ENCODE measurements at regions not wholly inside any gene's neighbourhood (a gene's known extent, or its start where the extent isn't known, plus 50 kb on each side); places are given as distances from the start of the nearest gene placed in this dataset.

- no peak overlapping the region for H3K27ac Mint-ChIP-seq
- H3K36me3 Mint-ChIP-seq (ENCODE audit: low read depth): peaks cover 6% of the 10 kb centered on the region
- H3K4me1 Mint-ChIP-seq (ENCODE audit: low read depth): peaks cover 14% of the 10 kb centered on the region
- H3K4me3 Mint-ChIP-seq: no peak overlapping the region
- H3K27me3 Mint-ChIP-seq (ENCODE audit: low read depth): peaks cover 10% of the 10 kb centered on the region
- H3K9me3 Mint-ChIP-seq: no peaks in the 10 kb centered on the region
These were observed 395.6 kb downstream of the MCTP2 start for GRCh38 chr15:94626949-94627348.

- no peaks in the 10 kb centered on the region for H3K9me3 Mint-ChIP-seq
- peaks cover 38% of the 10 kb centered on the region for H3K4me1 Mint-ChIP-seq (ENCODE audit: low read depth)
- H3K4me3 Mint-ChIP-seq: peak overlapping the region; percentile 47
- H3K36me3 Mint-ChIP-seq (ENCODE audit: low read depth): peaks cover 12% of the 10 kb centered on the region
- peaks cover 38% of the 10 kb centered on the region for H3K27me3 Mint-ChIP-seq (ENCODE audit: low read depth)
- peak overlapping the region; percentile 58 for H3K27ac Mint-ChIP-seq
These were observed 400.2 kb downstream of the MCTP2 start for GRCh38 chr15:94631608-94632007.

DNA sequence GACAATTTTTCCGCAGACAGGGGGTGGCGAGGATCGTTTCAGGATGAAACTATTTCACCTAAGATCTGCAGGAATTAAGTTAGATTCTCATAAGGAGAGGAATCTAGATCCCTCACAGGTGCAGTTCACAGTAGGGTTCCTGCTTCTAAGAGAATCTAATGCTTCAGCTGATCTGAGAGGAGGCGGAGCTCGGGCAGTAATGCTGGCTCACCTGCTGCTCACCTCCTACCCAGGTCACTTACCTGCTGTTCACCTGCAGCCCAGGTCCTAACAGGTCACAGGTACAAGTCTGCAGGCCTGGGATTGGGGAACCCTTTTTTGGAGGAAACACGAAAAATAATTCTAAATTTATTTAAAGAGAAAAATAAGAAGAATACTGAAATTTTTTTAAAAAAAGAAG is 406.8 kb downstream of the MCTP2 start:
- peaks cover 13% of the 10 kb centered on the region for H3K4me1 Mint-ChIP-seq (ENCODE audit: low read depth)
- no peak overlapping the region for H3K4me3 Mint-ChIP-seq
- H3K27ac Mint-ChIP-seq: no peak overlapping the region
- H3K9me3 Mint-ChIP-seq: no peaks in the 10 kb centered on the region
- peaks cover 62% of the 10 kb centered on the region for H3K27me3 Mint-ChIP-seq (ENCODE audit: low read depth)
- peaks cover 2% of the 10 kb centered on the region for H3K36me3 Mint-ChIP-seq (ENCODE audit: low read depth)

DNA sequence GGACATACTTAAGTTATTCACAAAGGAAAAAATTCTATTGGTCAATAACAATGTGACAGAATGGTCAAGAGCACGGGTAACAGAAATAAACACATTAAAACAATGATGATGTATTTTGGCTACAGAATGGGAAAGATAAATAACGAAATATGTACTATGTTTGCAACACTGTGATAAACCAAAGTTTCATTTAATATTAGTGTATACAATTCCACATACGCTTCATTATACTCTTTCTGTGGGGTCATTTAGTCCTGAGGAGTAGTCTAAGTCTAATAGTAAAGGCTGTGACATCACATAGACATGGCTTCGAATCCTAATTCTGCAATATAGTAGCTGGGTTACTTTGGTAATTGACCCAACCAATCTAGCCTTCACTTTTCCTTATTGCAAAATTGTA is 408.3 kb downstream of the MCTP2 start:
- Mint-ChIP-seq H3K9me3 (no peaks in the 10 kb centered on the region), H3K27ac (no peak overlapping the region), H3K4me1 (ENCODE audit: low read depth) (peaks cover 8% of the 10 kb centered on the region), H3K36me3 (ENCODE audit: low read depth) (no peaks in the 10 kb centered on the region), H3K27me3 (ENCODE audit: low read depth) (peaks cover 65% of the 10 kb centered on the region), H3K4me3 (no peak overlapping the region)

DNA sequence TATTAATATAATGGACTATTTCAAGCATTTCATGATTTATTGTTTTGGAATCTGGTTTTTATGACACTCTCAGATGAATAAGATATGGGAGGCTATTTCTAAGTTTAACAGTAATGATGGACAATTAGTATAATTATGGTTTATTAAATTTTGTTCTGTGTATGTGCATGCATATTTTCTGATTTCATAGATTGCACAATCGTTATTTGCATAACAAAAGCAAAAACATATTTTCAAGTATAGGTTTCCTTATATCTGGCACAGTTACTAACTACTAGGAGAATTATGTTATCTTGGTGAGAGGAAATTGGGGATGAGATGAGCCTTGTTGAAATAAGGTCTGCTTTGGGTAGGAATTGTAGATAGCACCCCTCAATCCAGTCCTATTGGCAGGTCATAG is 413.1 kb downstream of the MCTP2 start:
- Mint-ChIP-seq H3K27me3 (ENCODE audit: low read depth) (peaks cover 83% of the 10 kb centered on the region), H3K36me3 (ENCODE audit: low read depth) (no peaks in the 10 kb centered on the region), H3K4me3 (no peak overlapping the region), H3K9me3 (no peaks in the 10 kb centered on the region), H3K27ac (no peak overlapping the region), H3K4me1 (ENCODE audit: low read depth) (no peaks in the 10 kb centered on the region)

- Mint-ChIP-seq H3K27me3 (ENCODE audit: low read depth) (peaks cover 75% of the 10 kb centered on the region), H3K27ac (no peak overlapping the region)
These were observed 421.7 kb downstream of the MCTP2 start for GRCh38 chr15:94653071-94653470.

DNA sequence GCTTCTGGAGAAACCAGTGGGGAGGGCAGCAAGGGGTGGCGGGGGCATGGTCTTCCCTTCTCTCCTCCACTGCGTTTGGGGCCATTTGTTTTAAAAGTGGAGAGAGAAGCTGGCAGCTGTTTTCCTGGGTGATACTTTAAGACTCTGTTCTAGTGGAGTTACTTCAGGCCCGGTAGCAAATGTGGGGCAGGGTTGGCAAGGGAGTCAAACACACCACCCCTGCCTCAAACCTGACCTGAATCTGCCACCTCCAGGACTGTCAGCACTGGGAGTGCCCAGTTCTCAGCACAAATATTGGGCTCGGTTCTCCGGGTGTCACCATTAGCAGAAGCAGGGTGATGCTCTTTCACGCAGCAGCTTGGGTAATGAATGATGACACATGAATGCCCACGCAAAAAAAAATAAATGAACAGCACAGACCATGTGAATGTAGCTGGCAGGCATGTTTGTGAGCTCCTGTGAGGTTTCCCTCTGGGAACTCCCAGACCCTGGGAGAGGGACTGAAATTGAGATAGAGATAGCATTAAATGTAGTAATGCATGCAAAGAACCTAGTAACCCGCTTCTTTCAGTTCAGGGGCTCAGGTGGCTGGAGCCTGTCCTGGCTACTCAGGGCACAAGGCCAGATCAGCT is 424.0 kb downstream of the MCTP2 start:
- H3K27ac Mint-ChIP-seq: no peak overlapping the region
- no peak overlapping the region for H3K4me3 Mint-ChIP-seq
- no peaks in the 10 kb centered on the region for H3K9me3 Mint-ChIP-seq
- H3K4me1 Mint-ChIP-seq (ENCODE audit: low read depth): no peaks in the 10 kb centered on the region
- no peaks in the 10 kb centered on the region for H3K36me3 Mint-ChIP-seq (ENCODE audit: low read depth)
- peaks cover 65% of the 10 kb centered on the region for H3K27me3 Mint-ChIP-seq (ENCODE audit: low read depth)

More at GRCh38 chr15:94653071-94653470, 421.7 kb downstream of the MCTP2 start:
- Mint-ChIP-seq H3K9me3 (no peaks in the 10 kb centered on the region), H3K4me3 (no peak overlapping the region), H3K36me3 (ENCODE audit: low read depth) (no peaks in the 10 kb centered on the region), H3K4me1 (ENCODE audit: low read depth) (no peaks in the 10 kb centered on the region)

DNA sequence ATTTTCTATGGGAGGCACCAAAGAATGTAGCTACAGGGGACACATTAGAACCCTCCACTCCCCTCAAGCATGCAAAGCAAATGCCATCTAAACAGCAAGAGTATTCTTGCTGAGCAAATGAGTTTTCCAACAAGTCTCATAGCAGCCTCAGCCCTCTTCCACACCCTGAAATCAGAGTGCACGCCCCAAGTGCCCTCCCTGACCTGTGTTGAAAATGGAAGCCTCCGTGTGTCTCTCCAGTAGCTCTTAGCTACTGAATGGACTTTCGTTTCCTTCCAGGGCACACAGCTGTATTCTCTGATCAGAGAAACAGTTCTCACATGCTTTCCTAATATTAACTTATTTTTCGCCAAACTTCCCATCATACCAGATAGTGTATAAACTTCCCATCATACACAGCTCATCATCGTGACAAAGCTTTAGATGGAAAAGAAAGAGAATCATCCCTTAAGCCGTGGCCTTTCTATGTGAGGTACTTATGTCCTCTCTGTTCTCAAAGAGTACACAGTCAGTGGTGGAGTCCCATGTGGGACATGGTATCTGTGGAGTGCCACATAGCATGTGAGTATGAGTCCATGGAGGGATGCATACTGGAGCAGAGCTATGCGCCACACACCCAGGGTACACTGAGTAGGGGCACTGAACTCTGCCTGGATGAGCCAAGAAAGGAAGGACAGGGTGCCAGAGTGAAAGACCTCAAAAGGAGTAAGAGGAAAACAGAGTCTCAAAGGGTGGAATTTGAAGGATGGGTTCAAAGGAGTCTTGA is 434.5 kb downstream of the MCTP2 start:
- no peak overlapping the region for H3K4me3 Mint-ChIP-seq
- H3K9me3 Mint-ChIP-seq: no peaks in the 10 kb centered on the region
- peaks cover 65% of the 10 kb centered on the region for H3K27me3 Mint-ChIP-seq (ENCODE audit: low read depth)
- peaks cover 9% of the 10 kb centered on the region for H3K4me1 Mint-ChIP-seq (ENCODE audit: low read depth)
- no peak overlapping the region for H3K27ac Mint-ChIP-seq
- H3K36me3 Mint-ChIP-seq (ENCODE audit: low read depth): no peaks in the 10 kb centered on the region

GRCh38 chr15:94666553-94666952 is 435.2 kb downstream of the MCTP2 start:
- Mint-ChIP-seq H3K27me3 (ENCODE audit: low read depth) (peaks cover 70% of the 10 kb centered on the region), H3K27ac (no peak overlapping the region), H3K36me3 (ENCODE audit: low read depth) (no peaks in the 10 kb centered on the region), H3K4me3 (no peak overlapping the region), H3K9me3 (no peaks in the 10 kb centered on the region), H3K4me1 (ENCODE audit: low read depth) (peaks cover 9% of the 10 kb centered on the region)

- no peaks in the 10 kb centered on the region for H3K9me3 Mint-ChIP-seq
- peak overlapping the region; percentile 1 for H3K4me3 Mint-ChIP-seq
- peaks cover 75% of the 10 kb centered on the region for H3K27me3 Mint-ChIP-seq (ENCODE audit: low read depth)
- H3K27ac Mint-ChIP-seq: no peak overlapping the region
- H3K4me1 Mint-ChIP-seq (ENCODE audit: low read depth): peaks cover 9% of the 10 kb centered on the region
- no peaks in the 10 kb centered on the region for H3K36me3 Mint-ChIP-seq (ENCODE audit: low read depth)
These were observed 435.7 kb downstream of the MCTP2 start for GRCh38 chr15:94667109-94667508.

- H3K4me3 Mint-ChIP-seq: no peak overlapping the region
- H3K9me3 Mint-ChIP-seq: no peaks in the 10 kb centered on the region
- peaks cover 9% of the 10 kb centered on the region for H3K4me1 Mint-ChIP-seq (ENCODE audit: low read depth)
- no peaks in the 10 kb centered on the region for H3K36me3 Mint-ChIP-seq (ENCODE audit: low read depth)
- no peak overlapping the region for H3K27ac Mint-ChIP-seq
- H3K27me3 Mint-ChIP-seq (ENCODE audit: low read depth): peaks cover 69% of the 10 kb centered on the region
These were observed 439.2 kb downstream of the MCTP2 start for GRCh38 chr15:94670438-94671034.

DNA sequence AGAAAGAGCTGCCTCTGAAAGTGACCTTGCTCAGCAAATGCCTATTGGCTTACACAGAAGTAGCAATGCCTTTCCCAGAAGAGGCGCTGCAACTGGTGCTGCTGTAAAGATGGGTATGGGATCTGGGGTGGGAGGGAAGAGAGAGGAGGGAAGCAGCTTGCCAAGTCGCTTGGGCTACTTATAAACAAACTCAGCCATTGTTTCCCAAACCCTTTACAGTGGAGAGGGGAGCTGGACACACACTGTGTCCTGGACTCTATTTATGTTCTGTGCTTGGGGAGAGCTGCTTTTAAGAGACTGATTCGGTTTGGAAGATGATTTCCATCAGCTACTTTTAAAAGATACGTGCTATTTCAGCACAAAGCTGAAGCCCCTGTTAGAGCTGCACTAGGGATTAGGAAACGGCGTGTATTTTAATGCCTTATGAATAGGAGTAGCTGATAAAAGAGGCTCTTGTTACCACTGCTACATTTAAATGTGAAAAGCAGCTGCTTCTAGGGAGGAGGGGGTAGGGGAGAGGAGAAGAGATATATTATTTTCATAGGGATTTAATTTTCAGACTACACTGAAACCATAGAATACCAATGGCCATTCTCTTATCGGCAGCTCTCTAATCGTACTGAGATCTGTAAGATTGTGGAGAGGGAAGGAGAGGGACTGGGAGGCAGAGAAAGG is 440.6 kb downstream of the MCTP2 start:
- H3K27me3 Mint-ChIP-seq (ENCODE audit: low read depth): peaks cover 65% of the 10 kb centered on the region
- no peaks in the 10 kb centered on the region for H3K36me3 Mint-ChIP-seq (ENCODE audit: low read depth)
- H3K27ac Mint-ChIP-seq: no peak overlapping the region
- H3K4me1 Mint-ChIP-seq (ENCODE audit: low read depth): peaks cover 7% of the 10 kb centered on the region
- no peak overlapping the region for H3K4me3 Mint-ChIP-seq
- no peaks in the 10 kb centered on the region for H3K9me3 Mint-ChIP-seq

DNA sequence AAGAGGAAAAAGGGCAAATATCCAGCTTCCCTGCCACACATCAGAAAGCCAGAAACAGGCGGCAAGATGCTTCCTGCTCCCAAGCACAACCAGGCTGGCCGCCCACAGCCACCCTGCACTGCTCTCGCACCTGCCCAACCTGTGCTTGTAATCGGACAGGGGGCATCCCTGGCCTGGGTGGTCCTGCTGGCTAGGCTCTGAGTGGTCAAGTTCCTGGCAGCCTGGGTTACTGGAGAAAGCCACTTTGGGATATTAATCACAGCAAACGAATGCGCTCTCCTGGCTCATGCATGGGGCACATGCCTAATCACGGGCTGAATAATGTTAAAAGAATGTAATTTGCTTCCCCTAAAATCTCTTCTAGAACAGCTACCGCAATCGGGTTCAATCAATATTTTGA is 442.4 kb downstream of the MCTP2 start:
- H3K27me3 Mint-ChIP-seq (ENCODE audit: low read depth): peaks cover 61% of the 10 kb centered on the region
- H3K4me3 Mint-ChIP-seq: no peak overlapping the region
- no peaks in the 10 kb centered on the region for H3K36me3 Mint-ChIP-seq (ENCODE audit: low read depth)
- no peaks in the 10 kb centered on the region for H3K4me1 Mint-ChIP-seq (ENCODE audit: low read depth)
- no peak overlapping the region for H3K27ac Mint-ChIP-seq
- no peaks in the 10 kb centered on the region for H3K9me3 Mint-ChIP-seq

GRCh38 chr15:94674296-94674695 is 442.9 kb downstream of the MCTP2 start:
- Mint-ChIP-seq H3K4me1 (ENCODE audit: low read depth) (no peaks in the 10 kb centered on the region), H3K27ac (no peak overlapping the region), H3K4me3 (peak overlapping the region; percentile 37), H3K36me3 (ENCODE audit: low read depth) (no peaks in the 10 kb centered on the region), H3K27me3 (ENCODE audit: low read depth) (peaks cover 66% of the 10 kb centered on the region), H3K9me3 (no peaks in the 10 kb centered on the region)
